SJSA1 (cell line): ENCODE measurements at regions not wholly inside any gene's neighbourhood (a gene's known extent, or its start where the extent isn't known, plus 50 kb on each side); places are given as distances from the start of the nearest gene placed in this dataset.

Experiments used
- DNase-seq, 2 experiments: peaks; one replicate each; pipeline ENCODE4 v3.0.0-alpha.2; 2015 to 2020; ENCODE audit warnings: low spot score in 2 of 2, low read depth in 1 of 2
- H3K27ac ChIP-seq: fragments of 250-450 bp; sonication (Bioruptor Pico); 2 replicates; pipeline ENCODE4 v1.5.1; 2020; ENCODE audit warnings: mild to moderate bottlenecking, moderate library complexity
- H3K27me3 ChIP-seq: fragments of 250-450 bp; sonication (Bioruptor Pico); replicated peaks from 2 replicates; pipeline ENCODE4 v1.5.1; 2020; ENCODE audit warnings: mild to moderate bottlenecking, moderate library complexity
- H3K36me3 ChIP-seq: fragments of 250-450 bp; sonication (Bioruptor Pico); 2 replicates; pipeline ENCODE4 v1.5.1; 2020; ENCODE audit warnings: mild to moderate bottlenecking
- H3K4me1 ChIP-seq: fragments of 250-450 bp; sonication (Bioruptor Pico); replicated peaks from 2 replicates; pipeline ENCODE4 v1.6.1; 2021; ENCODE audit warnings: mild to moderate bottlenecking
- H3K4me3 ChIP-seq: fragments of 250-450 bp; sonication (Bioruptor Pico); 2 replicates; pipeline ENCODE4 v1.5.1; 2020; ENCODE audit warnings: mild to moderate bottlenecking
- H3K9me3 ChIP-seq: fragments of 250-450 bp; sonication (Bioruptor Pico); replicated peaks from 2 replicates; pipeline ENCODE4 v1.5.1; 2020; ENCODE audit warnings: mild to moderate bottlenecking

DNA sequence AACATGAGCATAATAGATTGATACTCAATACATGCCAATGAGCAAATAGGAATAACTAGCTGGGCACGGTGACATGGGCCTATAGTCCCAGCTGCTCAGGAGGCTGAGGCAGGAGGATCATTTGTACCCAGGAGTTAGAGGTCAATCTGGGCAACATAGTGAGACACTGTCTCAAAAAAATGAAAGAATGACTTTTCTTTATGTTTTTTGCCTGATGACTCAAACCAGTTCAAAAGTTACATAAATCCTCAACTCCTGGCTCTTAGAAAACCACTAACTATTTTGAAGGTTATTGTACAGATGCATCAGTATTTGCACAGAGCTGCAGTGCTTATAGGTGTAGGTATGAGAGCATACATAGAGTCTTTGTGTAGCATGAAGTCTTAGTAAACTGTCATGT lies 219.2 kb upstream of the RGS6 start:
- peaks cover 12% of the 10 kb centered on the region for H3K36me3 ChIP-seq
- no peak overlapping the region for H3K4me3 ChIP-seq
- no peak for DNase-seq
- no peaks in the 10 kb centered on the region for H3K27me3 ChIP-seq
- H3K9me3 ChIP-seq: no peaks in the 10 kb centered on the region
- no peak overlapping the region for H3K27ac ChIP-seq
- peaks cover 41% of the 10 kb centered on the region for H3K4me1 ChIP-seq

GRCh38 chr14:71713451-71713850 lies 218.8 kb upstream of the RGS6 start:
- Histone ChIP-seq H3K9me3 (no peaks in the 10 kb centered on the region), H3K4me1 (peaks cover 41% of the 10 kb centered on the region), H3K4me3 (no peak overlapping the region), H3K36me3 (peaks cover 12% of the 10 kb centered on the region), H3K27me3 (no peaks in the 10 kb centered on the region), H3K27ac (peak overlapping the region; percentile 67; the same call in 1 of the 2 replicates)
- no peak for DNase-seq

GRCh38 chr14:71714225-71714624 lies 218.0 kb upstream of the RGS6 start:
- no peaks in the 10 kb centered on the region for H3K27me3 ChIP-seq
- no peaks in the 10 kb centered on the region for H3K9me3 ChIP-seq
- no peak overlapping the region for H3K4me3 ChIP-seq
- DNase-seq: peak in 1 of 2 experiments; percentile 63
- peaks cover 41% of the 10 kb centered on the region for H3K4me1 ChIP-seq
- H3K36me3 ChIP-seq: peaks cover 12% of the 10 kb centered on the region
- H3K27ac ChIP-seq: peak overlapping the region; percentile 67

DNA sequence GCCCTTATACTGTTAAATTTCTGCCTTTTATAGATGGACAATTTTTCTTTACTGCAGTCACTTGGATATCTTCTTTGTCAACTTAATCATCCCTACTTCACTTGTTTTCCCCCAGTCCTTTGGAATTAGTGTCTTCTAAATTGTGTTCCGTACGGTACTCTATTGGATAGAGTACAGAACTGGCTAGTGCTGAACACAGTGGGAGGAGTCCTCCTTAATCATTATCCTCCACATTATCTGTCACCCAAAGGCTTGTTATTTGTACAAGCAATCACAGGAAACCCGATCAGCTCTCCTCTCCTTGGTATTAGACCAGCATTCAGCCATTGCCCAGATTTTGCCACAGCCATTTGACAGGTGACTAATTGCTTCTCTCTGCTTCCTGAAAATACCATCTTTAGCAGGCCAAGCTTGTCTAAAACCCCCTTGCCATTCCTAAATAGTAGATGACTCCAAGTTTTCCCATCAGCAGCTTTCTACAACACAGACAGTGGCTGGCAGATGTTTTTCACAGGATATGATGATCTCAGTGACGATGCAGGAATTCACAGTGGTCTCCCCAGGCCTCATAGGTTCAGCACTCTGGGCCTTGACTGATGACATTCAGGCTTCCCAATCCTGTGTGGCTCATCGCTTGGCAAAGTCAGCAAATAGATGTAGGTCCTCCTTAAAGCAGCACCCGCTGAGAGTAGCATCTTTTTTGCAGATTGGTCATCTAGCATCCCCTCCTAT lies 216.0 kb upstream of the RGS6 start:
- H3K9me3 ChIP-seq: no peaks in the 10 kb centered on the region
- no peak overlapping the region for H3K27ac ChIP-seq
- H3K27me3 ChIP-seq: no peaks in the 10 kb centered on the region
- peaks cover under 1% of the 10 kb centered on the region; the same call in 1 of the 2 replicates for H3K36me3 ChIP-seq
- peaks cover 36% of the 10 kb centered on the region for H3K4me1 ChIP-seq
- H3K4me3 ChIP-seq: no peak overlapping the region
- DNase-seq: no peak

DNA sequence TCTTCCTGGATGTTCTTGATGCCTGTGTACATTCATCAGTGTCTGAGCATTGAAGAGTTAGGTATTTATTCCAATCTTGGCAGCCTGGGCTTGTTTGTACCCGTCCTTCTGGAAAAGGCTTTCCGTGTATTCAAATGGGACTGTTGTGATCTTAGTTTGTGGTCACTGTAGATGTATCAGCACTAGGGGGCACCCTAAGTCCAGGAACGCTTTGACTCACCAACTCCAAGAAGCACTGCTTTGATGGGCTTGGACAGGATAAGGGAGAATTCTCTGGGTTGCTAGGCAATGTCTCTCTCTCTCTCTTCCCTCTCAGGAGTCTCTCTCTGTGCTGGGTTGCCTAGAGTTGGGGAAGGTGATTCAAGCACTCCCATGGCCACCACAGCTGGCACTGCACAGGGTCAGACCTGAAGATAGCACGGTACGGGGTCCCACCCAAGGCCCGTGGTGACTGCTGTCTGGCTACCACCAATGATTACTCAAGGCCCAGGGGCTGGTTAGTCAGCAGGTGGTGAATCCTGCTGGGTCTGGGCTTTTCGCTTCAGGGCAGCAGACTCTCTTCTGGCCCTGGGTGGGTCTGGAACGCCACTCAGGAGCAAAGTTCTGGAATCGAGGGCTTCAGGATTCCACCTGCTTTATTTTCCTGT lies 211.1 kb upstream of the RGS6 start:
- DNase-seq: peak; percentile 28 to 48
- Histone ChIP-seq H3K4me1 (no peaks in the 10 kb centered on the region; the same call in 1 of the 2 replicates), H3K27ac (no peak overlapping the region), H3K4me3 (no peak overlapping the region), H3K9me3 (no peaks in the 10 kb centered on the region), H3K36me3 (peaks cover 15% of the 10 kb centered on the region), H3K27me3 (no peaks in the 10 kb centered on the region)

DNA sequence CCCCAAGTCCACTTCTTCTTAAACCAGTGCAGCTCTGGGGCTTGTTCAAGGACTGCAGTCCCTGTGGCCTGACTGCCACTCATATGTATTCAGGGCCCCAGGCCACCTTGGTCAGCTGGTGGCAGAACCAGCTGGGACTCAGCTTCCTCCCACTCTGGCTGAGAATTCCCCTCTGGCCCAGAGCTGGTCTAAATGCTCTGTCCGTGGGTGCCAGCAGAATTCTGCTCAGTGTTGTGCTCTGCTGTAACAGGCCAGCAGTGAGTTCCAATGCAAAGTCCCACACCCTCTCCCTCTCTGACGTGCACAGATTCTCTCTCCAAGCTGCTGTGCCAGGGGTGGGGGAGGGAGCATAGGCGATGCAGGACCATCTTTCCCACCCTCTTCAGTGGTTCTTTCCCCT lies 210.4 kb upstream of the RGS6 start:
- Histone ChIP-seq H3K27ac (no peak overlapping the region), H3K4me3 (no peak overlapping the region), H3K4me1 (no peaks in the 10 kb centered on the region; the same call in 1 of the 2 replicates), H3K27me3 (no peaks in the 10 kb centered on the region), H3K36me3 (peaks cover 17% of the 10 kb centered on the region), H3K9me3 (no peaks in the 10 kb centered on the region)
- DNase-seq: no peak

DNA sequence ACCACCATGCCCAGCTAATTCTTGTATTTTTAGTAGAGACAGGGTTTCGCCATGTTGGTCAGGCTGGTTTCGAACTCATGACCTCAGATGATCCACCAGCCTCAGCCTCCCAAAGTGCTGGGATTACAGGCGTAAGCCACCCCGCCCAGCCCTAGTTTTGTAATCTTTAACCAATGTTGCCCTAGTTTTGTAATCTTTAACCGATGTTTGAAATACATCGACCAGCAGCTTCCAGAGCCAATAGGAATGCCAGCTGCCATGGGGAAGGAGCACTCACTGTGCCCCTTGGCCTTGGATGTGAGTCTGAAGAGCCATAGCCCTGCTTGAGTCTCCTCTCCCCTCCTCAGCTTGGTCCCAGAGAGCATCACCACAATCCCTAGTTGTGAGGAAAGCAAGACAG lies 209.3 kb upstream of the RGS6 start:
- Histone ChIP-seq H3K4me1 (no peaks in the 10 kb centered on the region; the same call in 1 of the 2 replicates), H3K27me3 (no peaks in the 10 kb centered on the region), H3K4me3 (no peak overlapping the region), H3K27ac (no peak overlapping the region), H3K36me3 (peaks cover 17% of the 10 kb centered on the region), H3K9me3 (no peaks in the 10 kb centered on the region)
- DNase-seq: no peak

- H3K4me1 ChIP-seq: no peaks in the 10 kb centered on the region; the same call in 1 of the 2 replicates
- H3K27ac ChIP-seq: 0 out of 2 replicates have a peak overlapping the region, but pooled peaks have one; percentile 5
- no peak for DNase-seq
- H3K36me3 ChIP-seq: peaks cover 31% of the 10 kb centered on the region
- H3K9me3 ChIP-seq: no peaks in the 10 kb centered on the region
- H3K27me3 ChIP-seq: no peaks in the 10 kb centered on the region
- H3K4me3 ChIP-seq: no peak overlapping the region
Observed at GRCh38 chr14:71725922-71726579, 206.2 kb upstream of the RGS6 start.

- peaks cover 31% of the 10 kb centered on the region for H3K36me3 ChIP-seq
- DNase-seq: no peak
- no peak overlapping the region for H3K4me3 ChIP-seq
- no peaks in the 10 kb centered on the region for H3K4me1 ChIP-seq
- H3K27me3 ChIP-seq: no peaks in the 10 kb centered on the region
- no peaks in the 10 kb centered on the region for H3K9me3 ChIP-seq
- 0 out of 2 replicates have a peak overlapping the region, but pooled peaks have one; percentile 5 for H3K27ac ChIP-seq
Observed at GRCh38 chr14:71726580-71727021, 205.6 kb upstream of the RGS6 start.

DNA sequence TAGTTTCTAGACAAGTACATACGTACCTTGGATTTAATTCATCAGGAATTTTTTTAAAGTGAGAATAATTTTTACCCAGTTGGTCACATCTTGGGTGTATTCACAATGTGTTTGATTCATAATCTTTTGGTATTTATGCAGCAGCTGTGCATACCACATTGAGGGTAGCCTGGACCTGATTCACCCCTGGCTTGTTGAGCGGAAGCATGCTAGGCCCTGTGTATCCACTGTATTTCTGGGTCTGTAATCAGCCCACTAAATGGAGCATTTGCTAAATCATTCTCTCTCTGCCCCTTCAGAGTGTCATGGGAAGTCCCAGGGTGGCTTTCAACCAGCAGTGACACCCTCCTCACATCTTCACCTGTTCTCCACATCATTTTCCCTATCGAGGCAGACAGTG lies 203.8 kb upstream of the RGS6 start:
- Histone ChIP-seq H3K27ac (no peak overlapping the region), H3K4me1 (peaks cover 11% of the 10 kb centered on the region), H3K36me3 (peaks cover 34% of the 10 kb centered on the region), H3K27me3 (no peaks in the 10 kb centered on the region), H3K4me3 (no peak overlapping the region), H3K9me3 (no peaks in the 10 kb centered on the region)
- DNase-seq: no peak

- no peak overlapping the region for H3K4me3 ChIP-seq
- DNase-seq: no peak
- no peaks in the 10 kb centered on the region for H3K9me3 ChIP-seq
- H3K36me3 ChIP-seq: peaks cover 43% of the 10 kb centered on the region
- no peaks in the 10 kb centered on the region for H3K27me3 ChIP-seq
- no peak overlapping the region for H3K27ac ChIP-seq
- peaks cover 15% of the 10 kb centered on the region for H3K4me1 ChIP-seq
Observed at GRCh38 chr14:71729596-71729995, 202.6 kb upstream of the RGS6 start.

DNA sequence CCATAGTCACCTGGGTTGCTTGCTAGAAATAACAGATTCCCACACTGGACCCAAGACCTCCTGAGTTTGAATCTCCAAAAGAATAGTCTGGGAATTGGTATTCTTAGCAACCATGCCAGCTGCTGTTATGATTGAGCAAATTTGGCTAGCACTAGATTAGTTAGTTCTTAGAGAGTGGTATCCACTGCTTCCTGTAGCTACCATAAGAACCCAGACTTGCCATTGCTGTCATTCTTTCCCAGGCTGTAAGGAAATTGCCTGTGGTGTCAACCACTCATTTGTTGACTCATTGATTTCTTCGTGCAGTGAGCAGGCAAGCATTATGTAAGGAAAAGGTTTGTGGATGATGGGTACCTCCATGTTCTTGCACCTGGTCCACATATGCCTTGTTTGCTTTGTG lies 201.8 kb upstream of the RGS6 start:
- Histone ChIP-seq H3K9me3 (no peaks in the 10 kb centered on the region), H3K27me3 (no peaks in the 10 kb centered on the region), H3K4me1 (peaks cover 15% of the 10 kb centered on the region), H3K27ac (no peak overlapping the region), H3K36me3 (peaks cover 44% of the 10 kb centered on the region), H3K4me3 (no peak overlapping the region)
- no peak for DNase-seq

- Histone ChIP-seq H3K27me3 (no peaks in the 10 kb centered on the region), H3K4me3 (no peak overlapping the region), H3K9me3 (no peaks in the 10 kb centered on the region), H3K36me3 (peaks cover 50% of the 10 kb centered on the region), H3K4me1 (peaks cover 15% of the 10 kb centered on the region), H3K27ac (no peak overlapping the region)
- DNase-seq: no peak
Observed at GRCh38 chr14:71731096-71731495, 201.1 kb upstream of the RGS6 start.
